Kasumi-1 (cell line): ENCODE measurements at regions not wholly inside any gene's neighbourhood (a gene's known extent, or its start where the extent isn't known, plus 50 kb on each side); places are given as distances from the start of the nearest gene placed in this dataset.
"Not testable (repeated sequence)": the region's sequence is repeated elsewhere in the genome, so short reads cannot be mapped to it uniquely, and the experiment has no call there.

ENCODE experiments used
- DNase-seq, 2 experiments: peaks; one replicate each; lab custom pipeline; 2025; lab: John Stamatoyannopoulos, UW

GRCh38 chr1:245026247-245026646 is 128.5 kb upstream of the KIF26B start:
- no peak for DNase-seq

GRCh38 chr1:245025525-245025924 is 129.3 kb upstream of the KIF26B start:
- no peak for DNase-seq

GRCh38 chr1:245023222-245023621 is 131.6 kb upstream of the KIF26B start:
- no peak for DNase-seq

- DNase-seq: no peak
Measured at GRCh38 chr1:245019910-245020486, 134.8 kb upstream of the KIF26B start.

- no peak for DNase-seq
Measured at GRCh38 chr1:245016700-245017099, 138.1 kb upstream of the KIF26B start.

GRCh38 chr1:245015031-245015430 is 139.8 kb upstream of the KIF26B start:
- DNase-seq: no peak

GRCh38 chr1:245014247-245015029 is 140.3 kb upstream of the KIF26B start:
- no peak for DNase-seq

GRCh38 chr1:245010018-245010614 is 144.7 kb upstream of the KIF26B start:
- no peak for DNase-seq

GRCh38 chr1:245008761-245009160 is 144.4 kb upstream of the HNRNPU start:
- no peak for DNase-seq

GRCh38 chr1:245007852-245008251 is 143.5 kb upstream of the HNRNPU start:
- no peak for DNase-seq

GRCh38 chr1:245003246-245003645 is 138.9 kb upstream of the HNRNPU start:
- DNase-seq: no peak

- no peak for DNase-seq
Measured at GRCh38 chr1:245001252-245001651, 136.9 kb upstream of the HNRNPU start.

GRCh38 chr1:245000872-245001188 is 136.5 kb upstream of the HNRNPU start:
- no peak for DNase-seq

- DNase-seq: not testable (repeated sequence)
Measured at GRCh38 chr1:244999644-245000043, 135.3 kb upstream of the HNRNPU start.

- DNase-seq: no peak
Measured at GRCh38 chr1:244998717-244999346, 134.5 kb upstream of the HNRNPU start.

GRCh38 chr1:244995602-244996400 is 131.5 kb upstream of the HNRNPU start:
- DNase-seq: no peak

- no peak for DNase-seq
Measured at GRCh38 chr1:244992833-244993232, 128.5 kb upstream of the HNRNPU start.

GRCh38 chr1:244989813-244990212 is 125.5 kb upstream of the HNRNPU start:
- no peak for DNase-seq

- no peak for DNase-seq
Measured at GRCh38 chr1:244988521-244988920, 124.2 kb upstream of the HNRNPU start.

- DNase-seq: no peak
Measured at GRCh38 chr1:244980605-244981004, 116.3 kb upstream of the HNRNPU start.

GRCh38 chr1:244974550-244974949 is 110.2 kb upstream of the HNRNPU start:
- DNase-seq: no peak

GRCh38 chr1:244974106-244974505 is 109.8 kb upstream of the HNRNPU start:
- DNase-seq: no peak
